Vagina (tissue), 2 donors: ENCODE measurements at regions not wholly inside any gene's neighbourhood (a gene's known extent, or its start where the extent isn't known, plus 50 kb on each side); places are given as distances from the start of the nearest gene placed in this dataset.

ENCODE experiments used
- CTCF ChIP-seq, 3 experiments: fragments of 450-650 bp in 2 of 3; fragments of 200-600 bp in 1 of 3; sonication (generic) in 1 of 3; IDR thresholded peaks; one replicate each; pipeline ENCODE4 v1.5.1; 2017 to 2019; ENCODE audit warnings: antibody characterized with exemption in 3 of 3, mild to moderate bottlenecking in 2 of 3, moderate library complexity in 2 of 3
- POLR2A ChIP-seq, 2 donors: fragments of 450-650 bp; IDR thresholded peaks; one replicate each; pipeline ENCODE4 v1.6.1; 2017; ENCODE audit warnings: antibody characterized with exemption in 2 of 2, mild to moderate bottlenecking in 2 of 2, moderate library complexity in 2 of 2

DNA sequence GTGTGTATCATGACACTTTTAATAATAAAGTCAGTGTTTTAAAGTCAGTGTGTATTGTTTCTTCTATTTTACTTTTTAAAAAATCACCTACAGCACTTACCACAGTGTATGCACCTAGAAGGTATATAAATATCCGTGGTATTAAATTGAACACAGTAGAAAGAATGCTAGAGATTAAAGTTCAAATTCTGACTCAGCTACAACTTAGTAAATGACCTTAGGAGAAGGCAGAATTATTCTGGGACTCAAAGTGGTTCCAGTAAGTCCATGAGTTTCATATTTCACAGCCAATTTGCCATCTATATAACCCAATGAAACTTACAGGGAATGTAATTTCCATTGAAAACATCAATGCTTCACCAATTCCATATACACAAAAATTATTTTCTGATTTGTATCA lies 52.7 kb upstream of the MAP4 start:
- TF ChIP-seq POLR2A (IDR thresholded peaks at IDR 0.05) (no peak), CTCF (IDR thresholded peaks at IDR 0.05) (no peak)
